ENCODE measurements at regions not wholly inside any gene's neighbourhood (a gene's known extent, or its start where the extent isn't known, plus 50 kb on each side); places are given as distances from the start of the nearest gene placed in this dataset. TPM values are rescaled to one million over a fixed set of nuclear protein-coding genes. Genes with fewer than 3 reads are reported as not detected.

Small RNAs in the stretch of these regions (small RNA-seq; reads per million reads assigned to genes)
- gene AC139453.1 (ENCODE audit: insufficient read depth) (not detected), gene LSP1P2 (ENCODE audit: insufficient read depth) (not detected), gene MIR4444-2 (ENCODE audit: insufficient read depth) (not detected), gene RN7SL294P (ENCODE audit: insufficient read depth) (not detected), gene SNRPCP10 (ENCODE audit: insufficient read depth) (not detected)

Data from neuronal stem cell (in vitro differentiated cells).